ENCODE measurements at regions not wholly inside any gene's neighbourhood (a gene's known extent, or its start where the extent isn't known, plus 50 kb on each side); places are given as distances from the start of the nearest gene placed in this dataset.

- TF ChIP-seq CTCF (IDR thresholded peaks at IDR 0.05; ENCODE audit: poor library complexity) = no peak
- TF ChIP-seq EZH2 (IDR thresholded peaks at IDR 0.05; ENCODE audit: borderline replicate concordance) = no peak
- TF ChIP-seq EZH2phosphoT487 (IDR thresholded peaks at IDR 0.05; ENCODE audit: low read depth, severe bottlenecking, unreplicated experiment) = no peak
Measured at GRCh38 chr18:10148189-10148929, 234.5 kb downstream of the VAPA start.

Measured in hepatocyte (in vitro differentiated cells).